Astrocyte (in vitro differentiated cells and primary cell): ENCODE measurements at regions not wholly inside any gene's neighbourhood (a gene's known extent, or its start where the extent isn't known, plus 50 kb on each side); places are given as distances from the start of the nearest gene placed in this dataset.

Experiments used
- CTCF ChIP-seq: IDR thresholded peaks from 2 replicates; pipeline ENCODE4 v1.5.1; 2011; ENCODE audit warnings: low read depth, mild to moderate bottlenecking, inconsistent platforms, low read length, moderate library complexity; ENCODE audit not compliant: insufficient read depth
- EZH2 ChIP-seq: IDR thresholded peaks from 2 replicates; pipeline ENCODE4 v1.6.1; 2012; ENCODE audit warnings: mild to moderate bottlenecking, low read length, inconsistent platforms; ENCODE audit not compliant: insufficient read depth

- TF ChIP-seq CTCF: no peak
- TF ChIP-seq EZH2: no peak
These were observed 318.3 kb upstream of the GRAMD2B start for GRCh38 chr5:126104951-126105350.
